Activated CD4-positive, alpha-beta T cell treated with anti-CD3 and anti-CD28 coated beads, Interleukin-2, Interleukin-4, amounts not matched to agents 100 ng/mL and 50 ng/mL, durations not matched to agents 16 hours and 8 hours (primary cell): ENCODE measurements at regions not wholly inside any gene's neighbourhood (a gene's known extent, or its start where the extent isn't known, plus 50 kb on each side); places are given as distances from the start of the nearest gene placed in this dataset.
"Not testable (repeated sequence)": the region's sequence is repeated elsewhere in the genome, so short reads cannot be mapped to it uniquely, and the experiment has no call there.

Experiments used
- DNase-seq: peaks from one replicate; pipeline ENCODE4 v3.0.0-alpha.2; 2020; ENCODE audit warnings: low spot score

GRCh38 chr20:20791664-20792568 lies 79.5 kb upstream of the RALGAPA2 start:
- no peak for DNase-seq

DNA sequence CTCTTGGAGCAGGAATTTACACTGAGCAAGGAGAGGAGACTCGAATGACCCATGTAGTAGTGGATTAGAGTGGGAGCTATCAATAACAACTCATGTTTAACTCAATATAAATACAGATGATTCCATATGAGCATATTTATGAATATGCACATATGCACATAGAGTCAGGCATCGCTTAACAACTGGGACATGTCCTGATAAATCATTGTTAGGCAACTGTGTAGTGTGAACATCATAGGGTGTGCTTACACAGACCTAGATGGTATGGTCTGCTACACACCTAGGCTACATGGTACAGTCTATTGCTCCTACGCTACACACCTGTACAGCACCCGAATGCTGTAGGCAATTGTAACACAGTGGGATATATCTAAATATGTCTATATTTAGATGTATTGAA lies 75.9 kb upstream of the RALGAPA2 start:
- DNase-seq, result no peak

DNA sequence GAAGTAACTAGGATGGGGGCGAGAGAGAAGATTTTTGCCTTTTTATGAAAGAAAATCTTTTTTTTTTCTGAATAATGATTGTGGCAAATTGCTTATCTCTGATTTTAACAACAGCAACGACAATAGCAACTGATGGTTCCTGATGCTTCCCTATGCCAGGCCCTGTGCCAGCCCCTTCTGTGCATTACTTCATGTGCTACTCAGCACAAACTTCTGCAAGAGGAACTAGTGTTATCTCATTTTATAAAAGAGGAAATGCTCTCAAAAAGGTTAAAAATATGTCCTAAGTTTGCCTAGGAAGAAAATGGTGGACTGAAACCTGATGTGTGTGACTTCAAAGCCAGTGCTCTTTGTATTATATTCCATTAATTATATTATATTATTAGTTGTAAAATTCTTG lies 74.0 kb upstream of the RALGAPA2 start:
- DNase-seq, result no peak

GRCh38 chr20:20785226-20785625 lies 72.8 kb upstream of the RALGAPA2 start:
- DNase-seq, result no peak

- DNase-seq, result not testable (repeated sequence)
Observed at GRCh38 chr20:20784450-20784849, 72.0 kb upstream of the RALGAPA2 start.

DNA sequence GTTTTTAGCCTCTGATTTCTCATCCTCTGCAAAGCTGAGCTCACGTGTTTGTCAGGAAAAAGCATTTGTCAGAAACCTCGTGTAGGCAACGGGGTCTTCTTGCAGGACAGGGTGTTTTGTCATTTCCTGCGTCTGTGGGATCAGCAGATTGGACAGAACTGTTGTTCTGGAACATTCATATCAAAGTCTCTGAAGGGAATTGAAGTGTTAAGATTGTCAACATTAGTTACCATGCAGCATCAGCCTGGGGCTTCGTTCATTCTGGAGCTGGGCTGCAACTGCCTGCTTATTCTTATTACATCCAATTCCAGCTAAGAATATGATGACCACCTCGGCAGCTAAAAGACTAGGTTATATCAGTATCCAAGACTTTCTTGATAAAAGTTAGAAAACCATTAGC lies 71.0 kb upstream of the RALGAPA2 start:
- DNase-seq, result no peak

GRCh38 chr20:20782755-20783154 lies 70.3 kb upstream of the RALGAPA2 start:
- DNase-seq, result no peak

- DNase-seq, result no peak
Observed at GRCh38 chr20:20782231-20782630, 69.8 kb upstream of the RALGAPA2 start.

GRCh38 chr20:20781029-20781428 lies 68.6 kb upstream of the RALGAPA2 start:
- no peak for DNase-seq

GRCh38 chr20:20780127-20780824 lies 67.8 kb upstream of the RALGAPA2 start:
- peak; percentile 17 for DNase-seq

DNA sequence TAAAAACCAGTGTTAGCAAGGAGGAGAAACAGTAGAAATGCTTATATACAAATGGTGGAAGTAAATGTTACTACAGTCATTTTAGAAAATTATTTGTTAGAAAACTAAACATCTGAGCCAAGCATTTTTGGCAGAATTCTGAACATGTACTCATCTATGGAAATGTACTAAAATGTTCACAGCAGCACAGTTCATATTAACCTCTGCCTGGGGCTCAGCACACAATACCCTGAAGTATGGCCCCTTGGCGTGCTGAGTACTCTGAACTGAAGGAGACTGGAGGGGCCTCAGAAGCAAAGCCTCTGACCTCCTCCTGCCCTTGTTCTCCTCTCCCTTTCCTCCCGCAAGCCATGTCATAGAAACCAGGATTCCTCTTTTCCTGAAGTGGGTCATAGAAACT lies 66.2 kb upstream of the RALGAPA2 start:
- DNase-seq, result no peak

DNA sequence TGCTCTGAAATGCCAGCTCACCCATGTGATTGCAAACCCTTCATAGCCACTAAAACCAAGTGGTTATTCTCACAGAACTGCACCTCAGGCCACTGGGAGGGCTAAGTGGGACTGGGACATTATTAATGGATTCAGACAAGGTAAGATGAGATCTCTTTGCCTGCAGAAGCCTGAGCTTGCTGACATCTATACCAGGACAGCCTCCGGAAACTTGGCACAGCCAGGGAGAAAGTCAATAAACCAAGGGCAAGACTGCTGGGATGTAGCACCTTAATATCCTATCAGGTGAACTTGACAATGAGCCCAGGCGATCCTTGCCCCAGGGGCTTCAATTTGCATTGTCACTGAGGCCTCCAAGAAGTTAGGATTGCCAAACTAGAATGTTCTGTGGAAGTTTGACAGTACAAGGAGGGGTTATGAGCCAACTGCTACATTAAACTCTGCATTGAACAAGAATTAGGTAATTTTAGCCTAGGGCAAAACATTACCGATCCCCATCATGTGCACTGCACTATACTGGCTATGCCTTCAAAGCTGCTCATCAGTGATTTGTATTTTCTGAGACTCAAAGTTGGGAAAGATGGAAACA lies 60.1 kb upstream of the RALGAPA2 start:
- no peak for DNase-seq

- DNase-seq, result no peak
Observed at GRCh38 chr20:20768202-20768815, 55.9 kb upstream of the RALGAPA2 start.

- DNase-seq, result no peak
Observed at GRCh38 chr20:20765696-20766365, 53.4 kb upstream of the RALGAPA2 start.

GRCh38 chr20:20763650-20764049 lies 51.2 kb upstream of the RALGAPA2 start:
- DNase-seq, result no peak
